Fibroblast of skin of right biceps (primary cell): ENCODE measurements at regions not wholly inside any gene's neighbourhood (a gene's known extent, or its start where the extent isn't known, plus 50 kb on each side); places are given as distances from the start of the nearest gene placed in this dataset.
A peak's percentile ranks its signal among the peaks of the same experiment; 100 is the strongest.

Source experiments
- DNase-seq: peaks from one replicate; pipeline ENCODE4 v3.0.0-alpha.2; 2013

DNA sequence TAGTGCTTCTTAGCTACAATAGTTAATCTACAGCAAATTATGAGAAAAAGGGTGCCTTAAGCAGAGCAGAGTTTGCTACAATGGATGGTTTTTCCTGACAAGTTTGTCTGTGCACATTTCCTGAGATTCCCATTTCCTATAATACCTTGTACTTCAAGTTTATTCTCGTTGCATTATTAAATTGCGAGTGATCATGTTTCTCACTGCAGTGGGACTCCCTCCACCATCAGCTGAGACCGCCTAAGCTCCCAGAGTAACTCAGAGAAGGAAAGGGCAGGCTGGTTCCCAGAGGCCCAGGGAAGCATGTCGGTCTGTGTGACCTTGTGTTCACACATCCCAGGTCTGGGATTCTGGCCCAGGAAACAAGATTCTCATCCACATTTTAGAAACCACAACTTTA lies 162.1 kb downstream of the ARL4C start:
- DNase-seq, result no peak

- peak; percentile 49 for DNase-seq
These were observed 162.7 kb downstream of the ARL4C start for GRCh38 chr2:234334151-234334550.

- DNase-seq, result no peak
These were observed 163.4 kb downstream of the ARL4C start for GRCh38 chr2:234333168-234334130.

DNA sequence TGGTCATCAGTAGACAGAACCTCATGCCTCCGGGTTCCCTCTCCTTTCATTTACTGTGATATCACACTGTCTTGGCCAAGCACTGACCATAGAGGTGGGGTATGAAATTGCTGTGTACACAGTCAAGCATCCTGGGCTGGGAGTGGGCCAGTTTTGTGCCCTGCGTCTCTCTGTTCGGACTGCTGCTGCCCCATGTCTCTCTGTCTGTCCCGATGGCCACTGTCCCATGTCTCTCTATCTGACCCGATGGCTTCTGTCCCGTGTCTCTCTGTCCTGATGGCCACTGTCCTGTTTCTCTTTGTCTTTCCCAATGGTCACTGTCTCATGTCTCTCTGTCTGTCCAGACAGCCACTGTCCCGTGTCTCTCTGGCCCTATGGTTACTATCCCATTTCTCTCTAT lies 164.9 kb downstream of the ARL4C start:
- DNase-seq, result no peak

DNA sequence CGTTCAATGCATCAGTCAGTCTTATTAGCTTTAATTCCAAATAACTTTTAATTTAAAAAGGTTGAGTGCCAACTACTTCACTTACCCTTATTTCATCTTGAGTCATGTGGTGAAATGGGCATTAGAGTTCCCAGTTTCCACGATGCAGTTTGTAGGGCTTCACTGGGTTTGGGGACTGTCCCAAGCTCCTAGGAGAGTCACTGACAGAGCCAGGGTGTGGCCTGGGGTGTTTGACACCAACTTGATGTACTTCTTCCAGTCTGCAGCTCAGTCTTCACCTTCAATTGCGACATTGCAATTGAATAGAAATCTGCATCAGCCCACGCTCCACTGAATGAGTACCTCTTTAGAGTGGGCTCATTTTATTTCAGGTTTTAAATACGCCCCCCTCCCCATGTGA lies 165.3 kb downstream of the ARL4C start:
- DNase-seq, result no peak

- DNase-seq, result no peak
These were observed 166.0 kb downstream of the ARL4C start for GRCh38 chr2:234330902-234331301.

DNA sequence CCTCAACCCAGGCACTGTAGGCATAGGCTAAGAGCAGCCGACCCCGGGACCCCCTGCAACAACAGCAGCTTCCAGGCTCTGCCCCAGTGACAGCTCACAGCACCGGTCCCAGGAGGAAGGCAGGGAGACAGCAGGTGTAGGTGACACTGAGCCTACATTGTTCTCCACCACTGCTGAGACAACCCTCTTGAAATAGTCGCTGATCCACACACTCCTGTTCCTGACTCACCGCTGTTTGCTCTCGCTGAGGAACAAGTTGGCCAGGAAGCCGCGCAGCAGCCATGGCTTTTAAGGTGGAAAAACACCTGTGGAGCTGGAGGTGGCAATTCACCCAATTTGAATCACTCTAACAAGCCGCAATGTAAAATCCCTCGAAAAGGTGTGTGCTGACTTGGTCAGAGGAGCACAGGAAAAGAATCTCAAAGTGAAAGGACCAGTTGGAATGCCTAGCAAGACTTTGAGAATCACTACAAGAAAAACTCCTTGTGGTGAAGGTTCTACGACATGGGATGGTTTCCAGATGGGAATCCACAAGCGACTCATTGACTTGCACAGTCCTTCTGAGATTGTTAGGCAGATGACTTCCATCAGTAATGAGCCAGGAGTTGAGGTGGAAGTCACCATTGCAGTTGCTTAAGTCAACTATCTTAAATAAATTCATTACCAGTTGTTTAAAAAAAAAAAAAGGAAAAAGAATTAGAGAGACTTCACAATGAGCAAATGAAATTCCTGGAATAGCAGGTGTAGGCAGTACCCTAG lies 167.5 kb downstream of the ARL4C start:
- DNase-seq, result peak; percentile 32

DNA sequence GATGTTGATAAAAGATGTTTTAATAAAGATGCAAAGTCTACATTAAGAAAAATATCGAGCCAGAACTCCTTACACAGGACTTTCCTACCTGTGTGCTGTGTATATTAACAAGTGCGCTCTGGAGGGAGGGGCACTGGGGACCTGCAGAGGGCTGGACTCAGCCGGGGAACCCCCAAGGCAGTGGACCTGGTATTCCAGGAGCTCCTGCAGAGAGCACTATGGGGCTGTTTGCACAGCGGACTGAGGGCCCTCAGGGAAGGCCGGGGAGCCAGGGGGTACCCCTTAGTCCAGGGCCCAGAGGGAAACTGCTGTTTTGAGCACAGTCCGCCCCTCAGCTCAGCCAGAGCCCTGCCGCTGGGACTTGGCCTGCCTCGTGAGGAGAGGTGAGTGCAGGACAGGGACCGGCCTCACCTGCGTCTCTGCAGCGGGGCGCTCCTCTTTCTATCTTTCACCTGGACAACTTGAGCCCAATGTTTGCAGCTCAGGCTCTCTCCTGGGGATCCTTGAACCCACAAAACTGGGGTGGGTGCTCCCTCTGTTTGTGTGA lies 168.4 kb downstream of the ARL4C start:
- no peak for DNase-seq

DNA sequence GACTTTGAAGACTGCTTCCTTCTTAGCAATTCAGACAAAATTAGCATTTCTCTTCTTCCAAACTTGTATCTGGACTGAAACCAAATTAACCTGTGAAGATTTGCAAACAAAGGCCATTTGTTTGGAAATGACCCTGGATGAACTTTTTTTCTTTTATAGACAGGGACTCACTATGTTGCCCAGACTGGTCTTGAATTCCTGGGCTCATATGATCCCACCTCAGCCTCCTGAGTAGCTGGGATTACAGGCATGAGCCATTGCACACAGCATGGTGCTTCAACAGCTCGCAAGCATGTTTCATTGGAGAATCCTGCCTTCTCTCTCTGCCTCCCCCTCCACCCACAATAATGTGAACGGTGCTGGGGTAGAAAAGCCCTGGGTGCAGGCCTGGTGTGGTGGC lies 170.2 kb downstream of the ARL4C start:
- DNase-seq, result no peak

- DNase-seq, result no peak
These were observed 172.8 kb downstream of the ARL4C start for GRCh38 chr2:234324116-234324515.

DNA sequence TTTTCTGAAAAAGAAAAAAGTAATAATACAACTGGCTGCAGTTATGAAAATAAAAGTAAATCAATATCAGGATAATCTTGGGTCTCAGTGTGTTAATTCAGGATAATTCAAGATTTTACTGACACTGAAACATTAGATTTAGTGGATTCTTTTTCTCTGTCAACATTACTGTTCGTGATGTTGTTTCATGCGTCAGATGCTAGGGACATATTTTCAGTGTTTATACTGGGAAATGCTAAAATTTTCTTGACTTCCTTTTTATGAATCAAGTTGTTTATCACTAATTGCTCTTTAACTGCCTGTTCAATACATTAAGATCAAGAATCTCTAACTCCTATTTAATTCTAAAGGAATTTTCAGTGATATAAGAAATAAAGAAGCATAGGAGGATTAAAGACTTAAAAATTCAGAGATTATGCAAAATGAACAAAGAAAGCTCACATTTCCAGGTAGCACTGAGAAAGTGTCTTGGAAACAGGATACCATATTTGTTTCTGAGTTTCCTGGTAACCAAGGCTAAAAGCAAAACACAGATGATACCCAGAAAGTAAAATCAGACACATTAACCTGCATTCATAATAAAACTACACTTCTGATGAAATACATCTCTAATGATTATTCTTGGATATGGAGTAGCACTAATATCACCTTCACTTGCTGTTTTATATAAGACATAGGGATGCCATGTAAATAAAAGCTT lies 174.0 kb downstream of the ARL4C start:
- DNase-seq, result no peak

DNA sequence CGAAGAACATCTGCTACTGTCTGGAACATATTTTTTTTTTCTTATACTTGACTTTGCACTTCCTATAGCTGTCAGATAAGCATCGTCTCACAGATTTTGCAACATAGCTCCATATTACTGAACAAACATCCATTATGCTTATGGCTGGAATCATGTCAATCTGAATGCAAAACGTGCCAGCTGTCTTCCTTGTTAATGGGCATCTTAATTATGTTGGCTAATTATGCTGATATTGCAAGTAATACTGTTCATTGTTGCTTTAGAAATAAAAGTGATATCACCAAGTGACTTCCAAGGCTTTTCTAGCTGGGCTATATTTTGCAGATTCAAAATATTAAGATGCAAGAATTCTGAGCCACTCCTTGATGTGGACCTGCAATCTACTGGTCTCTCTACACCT lies 176.8 kb downstream of the ARL4C start:
- no peak for DNase-seq

- no peak for DNase-seq
These were observed 178.5 kb downstream of the ARL4C start for GRCh38 chr2:234318361-234318760.

DNA sequence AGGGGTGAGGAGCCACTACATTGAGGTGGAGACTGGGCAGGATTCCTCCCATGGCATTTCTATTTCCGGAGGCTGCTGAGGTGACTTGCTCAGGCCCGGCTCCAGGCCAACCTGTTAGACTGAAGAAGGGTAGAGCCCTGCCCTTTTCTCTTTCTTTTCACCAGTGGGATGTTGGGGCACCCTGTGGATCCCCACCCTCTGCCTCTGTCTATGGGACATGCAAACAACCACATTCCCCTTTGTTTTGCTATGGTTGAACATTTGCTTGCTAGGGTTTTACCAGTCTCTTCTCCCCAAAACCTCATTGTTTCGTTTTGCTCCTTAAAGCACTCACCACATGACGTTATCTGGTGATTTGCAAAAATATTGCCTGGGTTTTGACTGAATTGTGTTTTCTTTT lies 183.3 kb downstream of the ARL4C start:
- DNase-seq, result no peak

- DNase-seq, result no peak
These were observed 186.7 kb downstream of the ARL4C start for GRCh38 chr2:234310166-234310565.

DNA sequence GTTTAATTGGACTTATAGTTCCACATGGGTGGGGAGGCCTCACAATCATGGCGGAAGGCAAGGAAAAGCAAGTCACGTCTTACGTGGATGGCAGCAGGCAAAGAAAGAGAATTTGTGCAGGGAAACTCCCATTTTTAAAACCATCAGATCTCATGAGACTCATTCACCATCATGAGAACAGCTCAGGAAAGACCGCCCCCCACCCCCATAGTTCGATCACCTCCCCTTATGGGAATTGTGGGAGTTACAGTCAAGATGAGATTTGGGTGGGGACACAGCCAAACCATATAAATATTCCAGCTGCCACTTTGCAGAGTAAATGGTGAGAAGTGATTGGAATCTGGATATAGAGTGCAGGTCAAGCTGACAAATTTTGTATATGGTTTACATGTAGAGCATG lies 187.4 kb downstream of the ARL4C start:
- no peak for DNase-seq

DNA sequence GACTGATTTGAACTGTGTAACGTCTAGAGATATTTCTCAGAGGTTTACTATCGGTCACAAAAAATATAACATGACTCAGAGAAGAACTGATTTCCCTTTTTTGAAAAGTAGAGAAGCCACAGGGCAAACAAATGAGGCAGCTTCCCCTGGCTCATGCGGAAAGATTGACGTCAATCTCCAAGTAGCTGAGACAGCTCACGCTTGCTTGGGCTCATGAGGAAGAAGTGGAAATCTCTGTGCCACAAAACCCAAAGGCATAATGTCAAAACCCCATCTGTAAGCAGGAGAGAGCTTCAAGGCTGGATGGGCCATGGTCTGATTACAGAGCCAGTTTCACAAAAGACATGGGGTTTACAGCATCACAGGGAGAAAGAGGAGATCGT lies 188.1 kb downstream of the ARL4C start:
- DNase-seq, result peak; percentile 80

- peak; percentile 58 for DNase-seq
These were observed 188.6 kb downstream of the ARL4C start for GRCh38 chr2:234308073-234308812.

- no peak for DNase-seq
These were observed 189.4 kb downstream of the ARL4C start for GRCh38 chr2:234307322-234307961.

GRCh38 chr2:234306426-234307173 lies 190.3 kb downstream of the ARL4C start:
- no peak for DNase-seq

DNA sequence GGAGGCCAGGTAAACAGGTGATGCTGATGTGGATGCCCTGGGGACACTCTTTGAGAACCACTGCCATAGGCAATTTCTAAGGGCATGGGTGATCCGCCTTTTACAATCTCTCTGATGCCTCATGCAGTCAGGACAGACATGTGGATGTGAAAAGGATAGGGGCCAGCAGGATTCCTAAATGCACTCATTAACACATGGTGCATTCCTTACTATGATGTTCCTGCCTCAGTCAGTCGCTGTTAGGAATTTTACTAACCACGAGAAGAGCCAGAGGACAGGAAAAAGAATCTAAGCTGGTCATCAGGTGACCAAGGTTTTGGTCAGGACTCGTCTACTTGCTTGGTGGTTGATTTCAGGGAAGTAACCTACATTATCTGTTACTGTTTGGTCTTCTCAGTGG lies 191.0 kb downstream of the ARL4C start:
- peak; percentile 56 for DNase-seq
